ENCODE measurements at regions not wholly inside any gene's neighbourhood (a gene's known extent, or its start where the extent isn't known, plus 50 kb on each side); places are given as distances from the start of the nearest gene placed in this dataset.
A peak's percentile ranks its signal among the peaks of the same experiment; 100 is the strongest.

GRCh38 chr16:7097518-7097917 lies 235.1 kb upstream of the RBFOX1 start:
- DNase-seq = no peak

- DNase-seq = no peak
Observed at GRCh38 chr16:7093511-7093910, 239.1 kb upstream of the RBFOX1 start.

GRCh38 chr16:7090628-7091115 lies 242.0 kb upstream of the RBFOX1 start:
- peak in 1 of 3 donors; percentile 22 for DNase-seq

GRCh38 chr16:7089751-7090150 lies 242.9 kb upstream of the RBFOX1 start:
- DNase-seq = peak in 1 of 3 donors; percentile 9

- peak in 1 of 3 donors; percentile 17 for DNase-seq
Observed at GRCh38 chr16:7088711-7089110, 243.9 kb upstream of the RBFOX1 start.

- DNase-seq = peak; percentile 72 to 85 (median 74)
Observed at GRCh38 chr16:7086822-7087616, 245.6 kb upstream of the RBFOX1 start.

- no peak for DNase-seq
Observed at GRCh38 chr16:7085776-7086175, 246.9 kb upstream of the RBFOX1 start.

- peak; percentile 31 to 60 (median 49) for DNase-seq
Observed at GRCh38 chr16:7083096-7083495, 249.5 kb upstream of the RBFOX1 start.

GRCh38 chr16:7077636-7078035 lies 255.0 kb upstream of the RBFOX1 start:
- no peak for DNase-seq

- DNase-seq = no peak
Observed at GRCh38 chr16:7074715-7075114, 257.9 kb upstream of the RBFOX1 start.

GRCh38 chr16:7057458-7057857 lies 275.2 kb upstream of the RBFOX1 start:
- DNase-seq = no peak

- DNase-seq = no peak
Observed at GRCh38 chr16:7055443-7055842, 277.2 kb upstream of the RBFOX1 start.

- no peak for DNase-seq
Observed at GRCh38 chr16:7051591-7052349, 280.9 kb upstream of the RBFOX1 start.

GRCh38 chr16:7044331-7044730 lies 288.3 kb upstream of the RBFOX1 start:
- DNase-seq = no peak

- no peak for DNase-seq
Observed at GRCh38 chr16:7038475-7038874, 294.2 kb upstream of the RBFOX1 start.

- DNase-seq = no peak
Observed at GRCh38 chr16:7037495-7037894, 295.1 kb upstream of the RBFOX1 start.

- DNase-seq = no peak
Observed at GRCh38 chr16:7031031-7031430, 301.6 kb upstream of the RBFOX1 start.

- DNase-seq = peak in 1 of 3 donors; percentile 6
Observed at GRCh38 chr16:7027401-7027800, 305.2 kb upstream of the RBFOX1 start.

GRCh38 chr16:7026639-7027038 lies 306.0 kb upstream of the RBFOX1 start:
- DNase-seq = peak in 1 of 3 donors; percentile 5

- DNase-seq = peak; percentile 37 to 73 (median 55)
Observed at GRCh38 chr16:7025616-7026190, 306.9 kb upstream of the RBFOX1 start.

- DNase-seq = no peak
Observed at GRCh38 chr16:7021653-7022275, 310.9 kb upstream of the RBFOX1 start.

- DNase-seq = no peak
Observed at GRCh38 chr16:7017006-7017662, 315.5 kb upstream of the RBFOX1 start.

All from muscle of back (tissue), 3 donors.